SK-N-MC (cell line): ENCODE measurements at regions not wholly inside any gene's neighbourhood (a gene's known extent, or its start where the extent isn't known, plus 50 kb on each side); places are given as distances from the start of the nearest gene placed in this dataset.
"Not testable (repeated sequence)": the region's sequence is repeated elsewhere in the genome, so short reads cannot be mapped to it uniquely, and the experiment has no call there.

Source experiments
- DNase-seq: peaks from one replicate; pipeline ENCODE4 v3.0.0-alpha.2; 2011; ENCODE audit warnings: low read depth, low spot score
- H3K27ac ChIP-seq: fragments of 200-600 bp; sonication (generic); 2 replicates; pipeline ENCODE4 v1.5.1; 2016; ENCODE audit warnings: mixed run types
- H3K36me3 ChIP-seq: fragments of 200-600 bp; sonication (generic); 2 replicates; pipeline ENCODE4 v1.6.1; 2017; ENCODE audit warnings: antibody characterized with exemption, low read length, mixed read lengths; ENCODE audit not compliant: insufficient read depth
- H3K4me3 ChIP-seq: fragments of 200-600 bp; sonication (generic); 2 replicates; pipeline ENCODE4 v1.5.1; 2016
- H3K9ac ChIP-seq: fragments of 200-600 bp; sonication (generic); 2 replicates; pipeline ENCODE4 v1.8.0; 2017; ENCODE audit warnings: mixed run types, mixed read lengths; ENCODE audit not compliant: insufficient read length
- H3K9me3 ChIP-seq: fragments of 200-600 bp; sonication (generic); 2 replicates; pipeline ENCODE4 v1.6.1; 2017; ENCODE audit warnings: low read depth, mild to moderate bottlenecking, antibody characterized with exemption, low read length, moderate library complexity, mixed read lengths
- EZH2 ChIP-seq: fragments of 200-600 bp; sonication (generic); IDR thresholded peaks from one replicate; pipeline ENCODE4 v1.6.1; 2017; ENCODE audit warnings: antibody characterized with exemption
- FOXP2 ChIP-seq: optimal IDR thresholded peaks from 2 replicates; pipeline ENCODE3; 2011; ENCODE audit warnings: mild to moderate bottlenecking, moderate library complexity; ENCODE audit not compliant: insufficient read depth; ENCODE audit errors: extremely low read length, control extremely low read depth
- POLR2AphosphoS5 ChIP-seq: IDR thresholded peaks from 2 replicates; pipeline ENCODE4 v1.6.1; 2012; ENCODE audit warnings: mild to moderate bottlenecking, low read depth, low read length, borderline replicate concordance

DNA sequence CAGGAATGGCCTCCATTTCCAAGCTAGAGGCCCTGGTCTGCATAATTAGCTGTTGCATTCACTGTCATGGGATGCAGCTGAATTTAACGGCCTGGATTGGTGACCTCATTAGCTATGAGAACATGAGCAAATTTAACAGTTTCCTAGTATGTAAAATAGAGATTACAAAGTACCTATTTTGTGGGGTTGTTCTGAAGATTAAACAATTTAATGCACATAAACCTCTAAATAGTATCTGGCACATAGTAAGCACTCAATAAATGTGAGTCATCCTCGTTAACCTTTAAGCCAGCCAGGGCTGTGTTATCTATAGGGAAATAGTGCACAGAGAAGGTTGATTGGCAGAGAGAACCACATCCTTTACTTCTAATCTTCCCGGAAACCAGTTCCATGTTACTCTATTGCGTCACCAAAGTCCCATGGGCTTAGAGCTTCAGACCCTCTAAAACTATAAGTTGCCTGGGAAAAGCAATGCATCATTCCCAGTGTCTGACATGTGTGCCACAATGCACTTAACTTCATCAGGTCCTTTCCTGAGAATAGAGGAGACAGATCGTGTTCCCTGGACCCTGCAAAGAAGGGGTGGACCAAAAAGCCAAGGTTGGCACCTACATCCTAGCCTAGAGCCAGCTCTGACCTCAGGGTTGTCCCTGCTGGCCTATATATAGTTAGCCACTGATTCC, 196.5 kb downstream of the LNPK start:
- Histone ChIP-seq H3K4me3 (no peak overlapping the region), H3K27ac (no peak overlapping the region), H3K9me3 (no peaks in the 10 kb centered on the region), H3K36me3 (no peaks in the 10 kb centered on the region), H3K9ac (no peak overlapping the region)
- TF ChIP-seq FOXP2 (no peak), EZH2 (no peak), POLR2AphosphoS5 (no peak)
- DNase-seq: peak; percentile 72

DNA sequence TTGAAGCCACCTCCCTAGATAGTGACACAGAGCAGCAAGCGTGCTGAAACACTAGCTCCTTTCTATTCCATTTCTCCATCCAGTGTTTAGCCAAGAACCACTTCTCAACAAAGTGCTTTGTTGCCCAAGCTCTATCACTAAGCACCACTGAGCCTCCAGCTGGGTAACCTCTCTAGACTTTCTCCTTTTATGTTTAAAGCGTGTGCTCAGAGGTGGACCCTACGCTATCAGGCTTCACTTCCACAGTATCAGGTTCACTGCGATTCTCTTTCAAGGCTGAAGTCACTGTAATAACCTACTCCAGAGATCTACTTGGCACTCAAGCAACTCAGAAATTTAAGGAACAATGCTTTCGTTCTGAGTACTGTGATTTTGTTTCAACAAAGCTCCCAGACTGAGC, 197.9 kb downstream of the LNPK start:
- TF ChIP-seq POLR2AphosphoS5: no peak
- no peak for TF ChIP-seq FOXP2
- no peak for DNase-seq
- Histone ChIP-seq H3K27ac (no peak overlapping the region), H3K4me3 (no peak overlapping the region), H3K36me3 (no peaks in the 10 kb centered on the region), H3K9ac (no peak overlapping the region), H3K9me3 (no peaks in the 10 kb centered on the region)

DNA sequence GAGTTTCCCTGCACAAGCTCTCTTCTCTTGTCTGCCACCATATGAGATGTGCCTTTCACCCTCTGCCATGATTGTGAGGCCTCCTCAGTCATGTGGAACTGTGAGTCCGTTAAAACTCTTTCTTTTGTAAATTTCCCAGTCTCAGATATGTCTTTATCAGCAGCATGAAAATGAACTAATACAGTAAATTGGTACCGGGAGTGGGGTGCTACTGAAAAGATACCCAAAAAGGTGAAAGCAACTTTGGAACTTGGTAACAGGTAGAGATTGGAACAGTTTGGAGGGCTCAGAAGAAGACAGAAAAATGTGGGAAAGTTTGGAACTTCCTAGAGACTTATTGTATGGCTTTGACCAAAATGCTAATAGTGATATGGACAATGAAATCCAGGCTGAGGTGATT, 205.6 kb downstream of the LNPK start:
- H3K27ac ChIP-seq, DNase-seq, H3K36me3 ChIP-seq, H3K9me3 ChIP-seq, H3K9ac ChIP-seq, H3K4me3 ChIP-seq: not testable (repeated sequence)

DNA sequence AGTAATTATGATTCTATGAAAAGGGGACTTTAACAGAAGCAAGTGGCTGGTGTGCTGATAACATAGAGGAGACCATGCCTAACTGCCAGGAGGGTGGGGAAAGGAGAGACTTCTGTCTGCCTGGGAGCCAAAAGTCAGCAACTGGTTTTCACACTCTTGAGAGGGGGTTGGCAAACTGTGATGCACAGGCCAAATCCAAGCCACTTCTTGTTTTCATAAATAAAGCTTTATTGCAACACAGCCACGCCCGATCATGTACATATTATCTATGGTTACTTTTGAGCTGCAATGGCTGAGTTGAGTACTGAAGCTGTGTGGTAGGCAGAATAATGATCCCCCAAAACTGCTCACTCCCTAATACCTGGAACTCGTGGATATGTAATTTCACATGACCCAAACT, 208.4 kb downstream of the LNPK start:
- DNase-seq: no peak
- Histone ChIP-seq H3K9ac (no peak overlapping the region), H3K27ac (no peak overlapping the region), H3K36me3 (no peaks in the 10 kb centered on the region), H3K4me3 (no peak overlapping the region), H3K9me3 (no peaks in the 10 kb centered on the region; the same call in 1 of the 2 replicates)
- TF ChIP-seq EZH2 (no peak), FOXP2 (no peak), POLR2AphosphoS5 (no peak)

DNA sequence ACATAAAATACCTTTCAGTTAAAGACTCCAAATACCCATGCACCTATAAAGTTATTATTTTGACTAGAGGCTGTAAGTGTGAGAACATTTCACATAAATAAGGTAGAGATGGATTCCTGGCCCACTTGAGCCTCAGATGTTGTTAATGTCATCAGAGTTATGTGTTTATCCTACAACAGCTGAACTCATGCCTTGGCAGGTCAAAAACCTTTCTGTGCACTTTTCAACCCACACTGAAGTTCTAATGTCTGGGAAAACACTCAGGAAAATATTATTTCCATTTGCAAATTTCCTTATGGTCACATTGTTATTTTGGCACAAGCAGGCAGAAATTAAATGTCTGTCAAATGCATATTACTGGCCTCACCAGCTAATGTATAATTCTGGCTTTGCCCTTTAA, 209.2 kb downstream of the LNPK start:
- H3K36me3 ChIP-seq: no peaks in the 10 kb centered on the region
- H3K9ac ChIP-seq: no peak overlapping the region
- H3K9me3 ChIP-seq: no peaks in the 10 kb centered on the region; the same call in 1 of the 2 replicates
- DNase-seq: no peak
- H3K4me3 ChIP-seq: no peak overlapping the region
- no peak for TF ChIP-seq EZH2
- TF ChIP-seq POLR2AphosphoS5: no peak
- no peak for TF ChIP-seq FOXP2
- no peak overlapping the region for H3K27ac ChIP-seq

DNA sequence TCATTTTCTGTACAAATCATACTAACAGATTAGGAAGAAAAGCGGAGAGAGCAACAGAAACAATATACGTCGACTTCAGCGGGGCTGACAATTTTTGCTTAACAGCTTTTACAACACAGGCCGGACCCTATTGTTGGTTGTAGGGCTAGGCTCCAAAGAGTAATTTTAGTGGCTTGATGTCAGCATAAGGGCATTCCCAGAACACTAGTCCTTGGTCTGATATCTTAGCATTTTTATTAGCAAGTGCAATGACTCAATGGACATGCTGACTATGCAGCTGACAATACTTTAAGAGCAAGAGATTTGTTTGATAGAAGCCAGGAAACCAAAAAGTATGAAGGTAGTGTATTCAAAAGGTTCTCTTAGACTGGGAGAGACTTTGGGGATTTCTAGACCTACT, 209.9 kb downstream of the LNPK start:
- no peak overlapping the region for H3K27ac ChIP-seq
- H3K9ac ChIP-seq: no peak overlapping the region
- no peaks in the 10 kb centered on the region; the same call in 1 of the 2 replicates for H3K9me3 ChIP-seq
- H3K36me3 ChIP-seq: no peaks in the 10 kb centered on the region
- TF ChIP-seq FOXP2: no peak
- TF ChIP-seq EZH2: no peak
- no peak for TF ChIP-seq POLR2AphosphoS5
- H3K4me3 ChIP-seq: no peak overlapping the region
- no peak for DNase-seq

DNA sequence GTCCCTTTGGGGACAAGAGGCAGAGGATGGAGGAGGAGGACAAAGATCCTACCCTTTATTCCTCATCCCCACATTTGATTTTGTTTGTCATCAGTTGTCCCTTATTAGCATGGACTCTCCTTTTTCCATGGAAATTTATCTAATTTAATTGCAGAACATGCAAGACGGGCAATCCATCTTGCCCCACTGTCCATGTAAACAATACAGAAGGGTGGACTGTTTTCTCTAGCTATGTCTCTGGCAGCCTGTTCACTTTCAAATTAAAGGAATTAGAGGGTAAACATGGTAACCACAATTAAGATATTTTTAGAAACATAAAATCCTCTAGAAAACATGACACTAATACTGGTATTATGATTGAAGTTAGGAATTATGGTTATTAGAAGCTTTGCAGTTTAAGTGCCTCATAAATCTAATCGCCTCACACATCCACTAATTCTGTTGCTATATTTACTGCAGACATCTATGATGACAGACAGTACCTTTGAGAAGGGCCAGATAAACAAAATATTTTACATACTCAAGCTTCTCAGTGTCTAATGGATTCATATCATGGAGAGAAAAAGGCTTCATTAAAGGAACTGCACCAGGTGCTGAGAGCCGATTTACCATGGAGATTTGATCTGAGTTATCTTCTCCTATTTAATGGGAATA, 215.5 kb downstream of the LNPK start:
- Histone ChIP-seq H3K9ac (no peak overlapping the region), H3K36me3 (no peaks in the 10 kb centered on the region), H3K27ac (no peak overlapping the region), H3K9me3 (no peaks in the 10 kb centered on the region), H3K4me3 (no peak overlapping the region)
- DNase-seq: no peak
- TF ChIP-seq FOXP2 (no peak), POLR2AphosphoS5 (no peak), EZH2 (no peak)

DNA sequence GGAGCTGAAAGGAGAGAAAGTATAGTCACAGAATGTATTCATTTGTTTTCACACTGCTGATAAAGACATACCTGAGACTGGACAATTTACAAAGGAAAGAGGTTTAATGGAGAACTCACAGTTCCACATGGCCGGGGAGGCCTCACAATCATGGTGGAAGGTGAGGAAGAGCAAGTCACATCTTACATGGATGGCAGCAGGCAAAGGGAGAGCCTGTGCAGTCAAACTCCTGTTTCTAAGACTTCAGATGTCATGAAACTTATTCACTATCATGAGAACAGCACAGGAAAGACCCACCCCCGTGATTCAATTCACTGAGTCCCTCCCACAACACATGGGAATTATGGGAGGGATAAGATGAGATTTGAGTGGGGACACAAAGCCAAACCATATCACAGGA, 224.7 kb downstream of the LNPK start:
- H3K9me3 ChIP-seq, H3K27ac ChIP-seq, H3K36me3 ChIP-seq: not testable (repeated sequence)

DNA sequence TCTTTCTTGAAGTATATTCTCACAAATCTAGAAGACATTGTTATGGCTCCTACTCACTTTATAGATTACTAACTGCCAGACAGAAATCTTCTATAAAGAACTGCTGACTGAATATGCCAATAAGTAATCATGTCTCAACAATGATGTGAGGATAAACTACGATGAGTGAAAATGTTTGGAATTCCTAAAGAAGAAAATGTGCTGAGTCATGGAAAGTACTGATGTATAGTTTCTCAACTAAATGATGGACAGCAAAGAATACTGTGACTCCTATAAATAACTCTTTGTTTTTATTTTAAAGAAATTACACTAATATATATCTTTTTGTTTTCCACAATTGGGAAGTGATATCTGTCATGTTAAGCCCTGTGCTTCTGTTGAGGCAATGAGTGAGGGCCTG, 232.9 kb downstream of the LNPK start:
- no peak overlapping the region for H3K9ac ChIP-seq
- H3K4me3 ChIP-seq: no peak overlapping the region
- H3K9me3 ChIP-seq: no peaks in the 10 kb centered on the region
- no peak for DNase-seq
- no peak overlapping the region for H3K27ac ChIP-seq
- no peaks in the 10 kb centered on the region for H3K36me3 ChIP-seq
- TF ChIP-seq FOXP2 (no peak), EZH2 (no peak), POLR2AphosphoS5 (no peak)

More for the DNA sequence above, 224.7 kb downstream of the LNPK start:
- not testable (repeated sequence) for DNase-seq, H3K4me3 ChIP-seq, H3K9ac ChIP-seq
